GM23248 (cell line): ENCODE measurements at regions not wholly inside any gene's neighbourhood (a gene's known extent, or its start where the extent isn't known, plus 50 kb on each side); places are given as distances from the start of the nearest gene placed in this dataset.

Experiments
- DNase-seq: peaks from one replicate; pipeline ENCODE4 v3.0.0-alpha.2; 2015
- H2AFZ ChIP-seq: fragments of 200-600 bp; sonication (generic); 2 replicates; pipeline ENCODE4 v1.6.1; 2016; ENCODE audit warnings: antibody characterized with exemption
- H3F3A ChIP-seq: fragments of 200-600 bp; sonication (generic); 2 replicates; pipeline ENCODE4 v1.6.1; 2016; ENCODE audit warnings: mild to moderate bottlenecking, antibody characterized with exemption, mixed run types; ENCODE audit not compliant: insufficient read depth
- H3K27ac ChIP-seq: fragments of 200-600 bp; sonication (generic); 2 replicates; pipeline ENCODE4 v1.5.1; 2016; ENCODE audit warnings: mild to moderate bottlenecking
- H3K27me3 ChIP-seq: fragments of 200-600 bp; sonication (generic); replicated peaks from 2 replicates; pipeline ENCODE4 v1.6.1; 2016; ENCODE audit warnings: mild to moderate bottlenecking; ENCODE audit not compliant: insufficient read depth
- H3K36me3 ChIP-seq: fragments of 200-600 bp; sonication (generic); 2 replicates; pipeline ENCODE4 v1.6.1; 2016; ENCODE audit warnings: low read depth, mild to moderate bottlenecking
- H3K4me1 ChIP-seq: fragments of 200-600 bp; sonication (generic); 2 replicates; pipeline ENCODE4 v1.6.1; 2016; ENCODE audit warnings: mild to moderate bottlenecking; ENCODE audit not compliant: insufficient read depth
- H3K4me2 ChIP-seq: fragments of 200-600 bp; sonication (generic); one replicate; pipeline ENCODE4 v1.6.1; 2016; ENCODE audit warnings: mild to moderate bottlenecking; ENCODE audit not compliant: unreplicated experiment
- H3K4me3 ChIP-seq: fragments of 200-600 bp; sonication (generic); 2 replicates; pipeline ENCODE4 v1.5.1; 2016; ENCODE audit warnings: mild to moderate bottlenecking
- H3K79me2 ChIP-seq: fragments of 200-600 bp; sonication (generic); 2 replicates; pipeline ENCODE4 v1.6.1; 2016; ENCODE audit warnings: mild to moderate bottlenecking; ENCODE audit not compliant: insufficient read depth
- H3K9ac ChIP-seq: fragments of 200-600 bp; sonication (generic); 2 replicates; pipeline ENCODE4 v1.6.1; 2016; ENCODE audit warnings: mild to moderate bottlenecking
- H3K9me2 ChIP-seq: fragments of 200-600 bp; sonication (generic); 2 replicates; pipeline ENCODE4 v1.6.1; 2016; ENCODE audit warnings: mixed run types, mild to moderate bottlenecking, moderate library complexity; ENCODE audit not compliant: insufficient read depth
- H3K9me3 ChIP-seq: fragments of 200-600 bp; sonication (generic); one replicate; pipeline ENCODE4 v1.6.1; 2017; ENCODE audit warnings: low read depth
- H4K20me1 ChIP-seq: fragments of 200-600 bp; sonication (generic); 2 replicates; pipeline ENCODE4 v1.6.0; 2016; ENCODE audit not compliant: insufficient read depth
- EZH2 ChIP-seq: fragments of 200-600 bp; sonication (generic); IDR thresholded peaks from 2 replicates; pipeline ENCODE4 v1.6.1; 2018; ENCODE audit warnings: antibody characterized with exemption, mild to moderate bottlenecking; ENCODE audit not compliant: insufficient read depth, poor library complexity, severe bottlenecking
- EZH2phosphoT487 ChIP-seq: fragments of 200-600 bp; sonication (generic); IDR thresholded peaks from 2 replicates; pipeline ENCODE4 v1.6.1; 2018; ENCODE audit warnings: antibody characterized with exemption, moderate library complexity, mild to moderate bottlenecking, low read depth; ENCODE audit not compliant: insufficient read depth
- WGBS, 2 experiments: methylation state at CpG; one replicate each; pipeline ENCODE4 v1.1.6; 2015 to 2017; ENCODE audit warnings: low lambda C conversion rate in 2 of 2, low coverage in 1 of 2; ENCODE audit errors: missing lambda C conversion rate in 2 of 2; 5-methylcytosine and 5-hydroxymethylcytosine counted together
- in situ Hi-C: fragments of 300-500 bp; cut with MboI; formaldehyde crosslinking; loops from 2 replicates; pipeline ENCODE4 v1.15.0; 2020

GRCh38 chr11:92129811-92130210 lies 94.8 kb upstream of the FAT3 start:
- no peaks in the 10 kb centered on the region for H3K79me2 ChIP-seq
- H3K36me3 ChIP-seq = no peaks in the 10 kb centered on the region
- H3K27me3 ChIP-seq = no peaks in the 10 kb centered on the region
- no peak overlapping the region for H3K4me3 ChIP-seq
- peaks cover 18% of the 10 kb centered on the region for H3F3A ChIP-seq
- no peaks in the 10 kb centered on the region for H3K9me3 ChIP-seq
- H2AFZ ChIP-seq = no peak overlapping the region
- in situ Hi-C loops = no loop called here
- no peaks in the 10 kb centered on the region for H3K9me2 ChIP-seq
- no peak overlapping the region for H3K9ac ChIP-seq
- 10 to 13% methylated on average over 1 of the region's 1 CpG for WGBS, 2 experiments
- H3K4me1 ChIP-seq = peaks cover 20% of the 10 kb centered on the region
- H3K27ac ChIP-seq = peak overlapping the region; percentile 39; the same call in 1 of the 2 replicates
- H3K4me2 ChIP-seq = peak overlapping the region; percentile 26
- TF ChIP-seq EZH2phosphoT487 (no peak), EZH2 (no peak)
- peak; percentile 10 for DNase-seq
- no peaks in the 10 kb centered on the region for H4K20me1 ChIP-seq

GRCh38 chr11:92128026-92128425 lies 96.6 kb upstream of the FAT3 start:
- in situ Hi-C loops = no loop called here

DNA sequence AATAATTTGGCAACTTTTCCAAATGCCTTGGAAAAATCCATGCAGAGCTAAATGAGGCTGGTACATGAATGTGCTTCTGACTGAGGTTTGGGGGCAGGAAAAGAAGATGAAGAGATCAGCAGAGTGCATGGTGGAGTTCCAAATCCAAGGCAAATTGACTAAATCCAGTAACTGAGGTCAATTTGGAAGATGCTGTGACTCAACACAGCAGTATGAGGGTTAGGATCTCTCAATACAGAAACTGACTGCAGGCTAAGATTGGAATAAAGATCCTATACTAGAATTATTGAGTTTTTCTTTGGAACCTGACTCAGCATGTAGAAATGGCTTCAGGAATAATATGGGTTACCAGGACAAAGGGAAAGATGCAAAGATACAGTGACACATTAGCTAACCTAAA lies 99.3 kb upstream of the FAT3 start:
- no peaks in the 10 kb centered on the region for H3K36me3 ChIP-seq
- in situ Hi-C loops = no loop called here
- no peak overlapping the region for H3K4me3 ChIP-seq

More at GRCh38 chr11:92128026-92128425, 96.6 kb upstream of the FAT3 start:
- no peak overlapping the region for H2AFZ ChIP-seq
- TF ChIP-seq EZH2phosphoT487 (no peak), EZH2 (no peak)
- peaks cover 34% of the 10 kb centered on the region for H3K4me1 ChIP-seq
- H3K36me3 ChIP-seq = no peaks in the 10 kb centered on the region
- WGBS, 2 experiments = 27 to 31% methylated on average over 2 of the region's 2 CpGs
- H3K9me2 ChIP-seq = no peaks in the 10 kb centered on the region
- H3F3A ChIP-seq = peaks cover 18% of the 10 kb centered on the region
- no peak overlapping the region for H3K4me2 ChIP-seq
- H3K27ac ChIP-seq = no peak overlapping the region
- DNase-seq = no peak
- H3K9ac ChIP-seq = no peak overlapping the region
- no peaks in the 10 kb centered on the region for H3K27me3 ChIP-seq
- no peaks in the 10 kb centered on the region for H3K79me2 ChIP-seq
- no peak overlapping the region for H3K4me3 ChIP-seq
- no peaks in the 10 kb centered on the region for H3K9me3 ChIP-seq
- no peaks in the 10 kb centered on the region for H4K20me1 ChIP-seq

DNA sequence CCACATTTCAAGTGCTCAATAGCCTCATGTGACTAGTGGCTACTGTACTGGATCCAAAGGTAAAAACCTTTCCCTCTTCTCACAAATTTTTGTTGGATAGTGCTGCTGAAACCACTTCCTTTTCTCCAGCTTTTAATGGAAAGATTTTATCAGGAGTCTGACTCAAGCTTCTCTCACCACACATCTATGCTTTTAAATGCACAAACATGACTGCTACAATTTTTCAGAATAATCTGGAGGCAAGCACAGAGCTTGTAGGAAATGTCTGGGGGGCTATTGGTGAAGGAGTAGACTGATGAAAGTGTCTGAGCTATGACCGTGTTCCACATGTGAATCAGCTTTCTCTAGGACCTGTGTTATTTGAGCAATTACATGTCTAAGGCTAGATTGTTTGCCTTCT lies 101.1 kb upstream of the FAT3 start:
- DNase-seq = peak; percentile 56
- Histone ChIP-seq H4K20me1 (no peaks in the 10 kb centered on the region), H3K4me3 (no peak overlapping the region), H3F3A (no peaks in the 10 kb centered on the region), H3K27me3 (no peaks in the 10 kb centered on the region), H2AFZ (no peak overlapping the region), H3K9me2 (no peaks in the 10 kb centered on the region), H3K27ac (no peak overlapping the region), H3K79me2 (no peaks in the 10 kb centered on the region), H3K4me2 (no peak overlapping the region), H3K9ac (no peak overlapping the region), H3K4me1 (peaks cover 19% of the 10 kb centered on the region), H3K36me3 (no peaks in the 10 kb centered on the region), H3K9me3 (no peaks in the 10 kb centered on the region)
- in situ Hi-C loops = no loop called here
- WGBS, 2 experiments = 5 to 27% methylated on average over 1 of the region's 1 CpG
- TF ChIP-seq EZH2phosphoT487 (no peak), EZH2 (no peak)

More for the DNA sequence above, 99.3 kb upstream of the FAT3 start:
- Histone ChIP-seq H2AFZ (no peak overlapping the region), H3K9me2 (no peaks in the 10 kb centered on the region), H3K9ac (no peak overlapping the region), H3K4me2 (no peak overlapping the region), H3K9me3 (no peaks in the 10 kb centered on the region), H3K79me2 (no peaks in the 10 kb centered on the region), H3K27ac (no peak overlapping the region), H3K27me3 (no peaks in the 10 kb centered on the region), H4K20me1 (no peaks in the 10 kb centered on the region), H3K4me1 (peaks cover 25% of the 10 kb centered on the region), H3F3A (peaks cover 9% of the 10 kb centered on the region; the same call in 1 of the 2 replicates)
- peak; percentile 20 for DNase-seq
- no peak for TF ChIP-seq EZH2phosphoT487
- no peak for TF ChIP-seq EZH2

GRCh38 chr11:92122561-92122960 lies 102.1 kb upstream of the FAT3 start:
- no peaks in the 10 kb centered on the region for H3K27me3 ChIP-seq
- no peak overlapping the region for H3K27ac ChIP-seq
- H3K9me3 ChIP-seq = no peaks in the 10 kb centered on the region
- 5 to 15% methylated on average over 1 of the region's 1 CpG for WGBS, 2 experiments
- in situ Hi-C loops = no loop called here
- no peaks in the 10 kb centered on the region for H3K79me2 ChIP-seq
- H3K4me1 ChIP-seq = peaks cover 19% of the 10 kb centered on the region
- peak; percentile 4 for DNase-seq
- H3F3A ChIP-seq = no peaks in the 10 kb centered on the region
- no peak overlapping the region for H3K9ac ChIP-seq
- H3K4me3 ChIP-seq = no peak overlapping the region
- H4K20me1 ChIP-seq = no peaks in the 10 kb centered on the region
- H3K36me3 ChIP-seq = no peaks in the 10 kb centered on the region
- H2AFZ ChIP-seq = no peak overlapping the region
- TF ChIP-seq EZH2 = no peak
- TF ChIP-seq EZH2phosphoT487 = no peak
- no peak overlapping the region for H3K4me2 ChIP-seq
- H3K9me2 ChIP-seq = no peaks in the 10 kb centered on the region
